ENCODE measurements at regions not wholly inside any gene's neighbourhood (a gene's known extent, or its start where the extent isn't known, plus 50 kb on each side); places are given as distances from the start of the nearest gene placed in this dataset.

GRCh38 chrX:39260965-39261364, 459.7 kb downstream of the MID1IP1 start:
- TF ChIP-seq RAD21 (IDR thresholded peaks at IDR 0.05; ENCODE audit: low read depth) (no peak), TCF12 (IDR thresholded peaks at IDR 0.05; ENCODE audit: low read depth) (no peak), NFIC (IDR thresholded peaks at IDR 0.05) (no peak), REST (IDR thresholded peaks at IDR 0.05; ENCODE audit: low read depth) (no peak)

GRCh38 chrX:39261446-39262147, 460.3 kb downstream of the MID1IP1 start:
- TF ChIP-seq CEBPB (IDR thresholded peaks at IDR 0.05), result no peak
- peak; percentile 48 for TF ChIP-seq RAD21 (IDR thresholded peaks at IDR 0.05; ENCODE audit: low read depth)
- TF ChIP-seq FOXM1 (IDR thresholded peaks at IDR 0.05; ENCODE audit: borderline replicate concordance, low read depth), result no peak
- no peak for TF ChIP-seq TEAD4 (IDR thresholded peaks at IDR 0.05)
- TF ChIP-seq CREB1 (IDR thresholded peaks at IDR 0.05; ENCODE audit: low read depth), result no peak

- no peak for TF ChIP-seq CREB1 (IDR thresholded peaks at IDR 0.05; ENCODE audit: low read depth)
- TF ChIP-seq FOXM1 (IDR thresholded peaks at IDR 0.05; ENCODE audit: borderline replicate concordance, low read depth), result no peak
- TF ChIP-seq MAX (IDR thresholded peaks at IDR 0.05), result no peak
- no peak for TF ChIP-seq CEBPB (IDR thresholded peaks at IDR 0.05)
- no peak for TF ChIP-seq YY1 (IDR thresholded peaks at IDR 0.05; ENCODE audit: low read depth)
- no peak for TF ChIP-seq USF1 (IDR thresholded peaks at IDR 0.05)
Measured at GRCh38 chrX:39262641-39263040, 461.4 kb downstream of the MID1IP1 start.

- TF ChIP-seq EGR1 (IDR thresholded peaks at IDR 0.05), result no peak
- TF ChIP-seq TAF1 (IDR thresholded peaks at IDR 0.05; ENCODE audit: low read depth), result no peak
- no peak for TF ChIP-seq TCF12 (IDR thresholded peaks at IDR 0.05; ENCODE audit: low read depth)
- no peak for TF ChIP-seq MAX (IDR thresholded peaks at IDR 0.05)
- TF ChIP-seq ZBTB7A (IDR thresholded peaks at IDR 0.05; ENCODE audit: low read depth), result no peak
- TF ChIP-seq NFIC (IDR thresholded peaks at IDR 0.05), result no peak
- no peak for TF ChIP-seq RAD21 (IDR thresholded peaks at IDR 0.05; ENCODE audit: low read depth)
- no peak for TF ChIP-seq EP300 (IDR thresholded peaks at IDR 0.05; ENCODE audit: borderline replicate concordance)
Measured at GRCh38 chrX:39264023-39264422, 462.8 kb downstream of the MID1IP1 start.

- TF ChIP-seq NFIC (IDR thresholded peaks at IDR 0.05) (no peak), EGR1 (IDR thresholded peaks at IDR 0.05) (no peak), FOXM1 (IDR thresholded peaks at IDR 0.05; ENCODE audit: borderline replicate concordance, low read depth) (no peak), CEBPB (IDR thresholded peaks at IDR 0.05) (no peak), ZBTB7A (IDR thresholded peaks at IDR 0.05; ENCODE audit: low read depth) (no peak), YY1 (IDR thresholded peaks at IDR 0.05; ENCODE audit: low read depth) (no peak), CREB1 (IDR thresholded peaks at IDR 0.05; ENCODE audit: low read depth) (no peak), TAF1 (IDR thresholded peaks at IDR 0.05; ENCODE audit: low read depth) (no peak), TEAD4 (IDR thresholded peaks at IDR 0.05) (no peak)
Measured at GRCh38 chrX:39267176-39267575, 465.9 kb downstream of the MID1IP1 start.

- TF ChIP-seq RAD21 (IDR thresholded peaks at IDR 0.05; ENCODE audit: low read depth), result no peak
Measured at GRCh38 chrX:39268207-39268606, 466.9 kb downstream of the MID1IP1 start.

- TF ChIP-seq TEAD4 (IDR thresholded peaks at IDR 0.05) (no peak), NFIC (IDR thresholded peaks at IDR 0.05) (no peak), ZBTB7A (IDR thresholded peaks at IDR 0.05; ENCODE audit: low read depth) (no peak), REST (IDR thresholded peaks at IDR 0.05; ENCODE audit: low read depth) (no peak), USF1 (IDR thresholded peaks at IDR 0.05) (no peak), RAD21 (IDR thresholded peaks at IDR 0.05; ENCODE audit: low read depth) (no peak), TCF12 (IDR thresholded peaks at IDR 0.05; ENCODE audit: low read depth) (no peak), MAX (IDR thresholded peaks at IDR 0.05) (no peak), YY1 (IDR thresholded peaks at IDR 0.05; ENCODE audit: low read depth) (no peak), EP300 (IDR thresholded peaks at IDR 0.05; ENCODE audit: borderline replicate concordance) (no peak), CEBPB (IDR thresholded peaks at IDR 0.05) (no peak), EGR1 (IDR thresholded peaks at IDR 0.05) (no peak), CREB1 (IDR thresholded peaks at IDR 0.05; ENCODE audit: low read depth) (no peak), FOXM1 (IDR thresholded peaks at IDR 0.05; ENCODE audit: borderline replicate concordance, low read depth) (no peak), TAF1 (IDR thresholded peaks at IDR 0.05; ENCODE audit: low read depth) (no peak)
Measured at GRCh38 chrX:39275500-39276068, 474.3 kb downstream of the MID1IP1 start.

All from Ishikawa (cell line).